ENCODE measurements at regions not wholly inside any gene's neighbourhood (a gene's known extent, or its start where the extent isn't known, plus 50 kb on each side); places are given as distances from the start of the nearest gene placed in this dataset.

DNA sequence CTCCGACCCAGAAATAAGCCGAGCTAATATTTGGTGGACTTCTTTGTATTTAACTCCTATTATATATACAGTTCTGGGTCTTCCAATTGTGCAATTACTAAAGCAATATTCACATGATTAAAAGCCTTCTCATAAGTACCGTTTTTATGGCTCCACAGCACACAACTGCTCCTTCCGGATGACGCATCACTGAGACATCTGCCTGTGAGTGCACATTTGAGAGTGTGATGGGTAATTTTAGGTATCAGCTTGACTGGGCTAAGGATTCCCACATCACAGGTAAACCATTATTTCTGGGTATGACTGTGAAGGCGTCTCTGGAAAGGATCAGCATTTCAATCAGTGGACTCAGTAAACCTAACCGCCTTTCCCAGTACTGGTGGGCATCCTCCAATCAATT, 77.5 kb upstream of the SYK start:
- H3K9me2 ChIP-seq, result no peaks in the 10 kb centered on the region
- H3K27me3 ChIP-seq (ENCODE audit: insufficient read depth), result no peaks in the 10 kb centered on the region
- H3K4me2 ChIP-seq, result no peak overlapping the region
- TF ChIP-seq EP300 (IDR thresholded peaks at IDR 0.05; ENCODE audit: borderline replicate concordance in 1 of 2, low read depth in 1 of 2, low read length in 1 of 2) (no peak), MXI1 (IDR thresholded peaks at IDR 0.05; ENCODE audit: low read depth, low read length) (no peak)
- no peaks in the 10 kb centered on the region for H3K4me1 ChIP-seq (ENCODE audit: control insufficient read depth in 1 of 2, insufficient read depth in 2 of 2, low read depth in 1 of 2, low read length in 1 of 2)
- H3K9me3 ChIP-seq, result no peaks in the 10 kb centered on the region
- ChIA-PET POLR2A (no interaction called here), CTCF (no interaction called here)
- no peak overlapping the region for H3K9ac ChIP-seq
- WGBS (ENCODE audit: low lambda C conversion rate), result 58% methylated on average over 7 of the region's 7 CpGs
- no peak overlapping the region for H2AFZ ChIP-seq (ENCODE audit: low read depth)
- DNase-seq, result no peak
- H3K36me3 ChIP-seq (replicated peaks in 1 of 2; ENCODE audit: control insufficient read depth in 1 of 2, insufficient read depth in 2 of 2, low read length in 1 of 2), result no peaks in the 10 kb centered on the region
- H3K79me2 ChIP-seq (ENCODE audit: insufficient read depth), result no peaks in the 10 kb centered on the region
- no peaks in the 10 kb centered on the region for H3F3A ChIP-seq (replicated peaks; ENCODE audit: insufficient read depth)
- no peaks in the 10 kb centered on the region for H4K20me1 ChIP-seq (ENCODE audit: insufficient read depth)
- H3K27ac ChIP-seq (ENCODE audit: low read depth in 2 of 2, low read length in 1 of 2), result no peak overlapping the region
- no peak overlapping the region for H3K4me3 ChIP-seq (ENCODE audit: low read depth in 2 of 2, low read length in 1 of 2)

DNA sequence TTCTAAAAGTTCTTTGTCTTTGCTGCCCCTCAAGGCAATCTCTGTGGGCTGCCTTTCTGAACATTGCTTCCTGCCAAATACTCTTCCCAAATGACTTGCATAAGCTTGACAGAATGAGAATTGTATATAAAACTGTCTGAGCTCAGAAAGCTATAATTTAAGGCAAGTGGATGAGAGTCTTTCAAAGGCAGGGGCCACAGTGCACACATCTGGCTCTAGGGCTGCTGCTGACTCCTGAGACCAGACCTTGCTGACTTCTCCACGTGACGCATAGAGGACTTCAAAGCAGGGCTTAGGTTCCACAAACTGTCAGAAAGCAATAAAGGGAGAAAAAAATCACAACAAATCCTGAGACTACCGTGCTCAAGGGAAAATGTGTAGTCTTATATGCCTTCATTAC, 79.4 kb upstream of the DIRAS2 start:
- H3K79me2 ChIP-seq (ENCODE audit: insufficient read depth), result no peaks in the 10 kb centered on the region
- ChIA-PET POLR2A (no interaction called here), CTCF (interaction anchor here (0.7 to 0.9 kb wide), 2 partner anchors 12 to 149 kb away, joined by 3 read pairs; no protein-coding TSS in a partner anchor)
- H3K9ac ChIP-seq, result no peak overlapping the region
- H3F3A ChIP-seq (replicated peaks; ENCODE audit: insufficient read depth), result no peaks in the 10 kb centered on the region
- no peak overlapping the region for H2AFZ ChIP-seq (ENCODE audit: low read depth)
- no peaks in the 10 kb centered on the region for H4K20me1 ChIP-seq (ENCODE audit: insufficient read depth)
- no peak overlapping the region for H3K4me2 ChIP-seq
- H3K9me3 ChIP-seq, result no peaks in the 10 kb centered on the region
- 27% methylated on average over 3 of the region's 3 CpGs for WGBS (ENCODE audit: low lambda C conversion rate)
- no peaks in the 10 kb centered on the region for H3K27me3 ChIP-seq (ENCODE audit: insufficient read depth)
- H3K4me3 ChIP-seq (ENCODE audit: low read depth in 2 of 2, low read length in 1 of 2), result no peak overlapping the region
- H3K36me3 ChIP-seq (replicated peaks in 1 of 2; ENCODE audit: control insufficient read depth in 1 of 2, insufficient read depth in 2 of 2, low read length in 1 of 2), result no peaks in the 10 kb centered on the region
- no peaks in the 10 kb centered on the region for H3K4me1 ChIP-seq (ENCODE audit: control insufficient read depth in 1 of 2, insufficient read depth in 2 of 2, low read depth in 1 of 2, low read length in 1 of 2)
- DNase-seq, result no peak
- no peak overlapping the region for H3K27ac ChIP-seq (ENCODE audit: low read depth in 2 of 2, low read length in 1 of 2)
- no peaks in the 10 kb centered on the region for H3K9me2 ChIP-seq
- TF ChIP-seq FOSL2 (IDR thresholded peaks at IDR 0.05; ENCODE audit: borderline replicate concordance, low read depth) (no peak), RAD21 (IDR thresholded peaks at IDR 0.05; ENCODE audit: low read length) (no peak), FOXJ3 (CRISPR knock-in tag; IDR thresholded peaks at IDR 0.05) (no peak), RFX5 (IDR thresholded peaks at IDR 0.05; ENCODE audit: low read length) (no peak), NFIC (IDR thresholded peaks at IDR 0.05; ENCODE audit: borderline replicate concordance) (no peak), EZH2phosphoT487 (IDR thresholded peaks at IDR 0.05; ENCODE audit: borderline replicate concordance, low read depth) (no peak), RXRA (IDR thresholded peaks at IDR 0.05; ENCODE audit: borderline replicate concordance, low read depth) (no peak), RCOR1 (IDR thresholded peaks at IDR 0.05; ENCODE audit: low read length) (no peak), GATA2 (CRISPR knock-in tag; IDR thresholded peaks at IDR 0.05) (no peak), TEAD4 (IDR thresholded peaks at IDR 0.05; ENCODE audit: borderline replicate concordance, insufficient read depth) (no peak), TAF1 (IDR thresholded peaks at IDR 0.05; ENCODE audit: borderline replicate concordance, low read depth, low read length) (no peak), SMC3 (IDR thresholded peaks at IDR 0.05; ENCODE audit: low read depth, low read length) (no peak)
- TF ChIP-seq, protein P1, sequence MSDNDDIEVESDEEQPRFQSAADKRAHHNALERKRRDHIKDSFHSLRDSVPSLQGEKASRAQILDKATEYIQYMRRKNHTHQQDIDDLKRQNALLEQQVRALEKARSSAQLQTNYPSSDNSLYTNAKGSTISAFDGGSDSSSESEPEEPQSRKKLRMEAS (IDR thresholded peaks at IDR 0.05; ENCODE audit: low read depth), result no peak
- TF ChIP-seq, protein P2, sequence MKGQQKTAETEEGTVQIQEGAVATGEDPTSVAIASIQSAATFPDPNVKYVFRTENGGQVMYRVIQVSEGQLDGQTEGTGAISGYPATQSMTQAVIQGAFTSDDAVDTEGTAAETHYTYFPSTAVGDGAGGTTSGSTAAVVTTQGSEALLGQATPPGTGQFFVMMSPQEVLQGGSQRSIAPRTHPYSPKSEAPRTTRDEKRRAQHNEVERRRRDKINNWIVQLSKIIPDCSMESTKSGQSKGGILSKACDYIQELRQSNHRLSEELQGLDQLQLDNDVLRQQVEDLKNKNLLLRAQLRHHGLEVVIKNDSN (IDR thresholded peaks at IDR 0.05; ENCODE audit: borderline replicate concordance, low read depth), result no peak
- TF ChIP-seq, protein P3, sequence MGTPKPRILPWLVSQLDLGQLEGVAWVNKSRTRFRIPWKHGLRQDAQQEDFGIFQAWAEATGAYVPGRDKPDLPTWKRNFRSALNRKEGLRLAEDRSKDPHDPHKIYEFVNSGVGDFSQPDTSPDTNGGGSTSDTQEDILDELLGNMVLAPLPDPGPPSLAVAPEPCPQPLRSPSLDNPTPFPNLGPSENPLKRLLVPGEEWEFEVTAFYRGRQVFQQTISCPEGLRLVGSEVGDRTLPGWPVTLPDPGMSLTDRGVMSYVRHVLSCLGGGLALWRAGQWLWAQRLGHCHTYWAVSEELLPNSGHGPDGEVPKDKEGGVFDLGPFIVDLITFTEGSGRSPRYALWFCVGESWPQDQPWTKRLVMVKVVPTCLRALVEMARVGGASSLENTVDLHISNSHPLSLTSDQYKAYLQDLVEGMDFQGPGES (IDR thresholded peaks at IDR 0.05; ENCODE audit: low read depth, low read length), result no peak
- TF ChIP-seq, protein P4, sequence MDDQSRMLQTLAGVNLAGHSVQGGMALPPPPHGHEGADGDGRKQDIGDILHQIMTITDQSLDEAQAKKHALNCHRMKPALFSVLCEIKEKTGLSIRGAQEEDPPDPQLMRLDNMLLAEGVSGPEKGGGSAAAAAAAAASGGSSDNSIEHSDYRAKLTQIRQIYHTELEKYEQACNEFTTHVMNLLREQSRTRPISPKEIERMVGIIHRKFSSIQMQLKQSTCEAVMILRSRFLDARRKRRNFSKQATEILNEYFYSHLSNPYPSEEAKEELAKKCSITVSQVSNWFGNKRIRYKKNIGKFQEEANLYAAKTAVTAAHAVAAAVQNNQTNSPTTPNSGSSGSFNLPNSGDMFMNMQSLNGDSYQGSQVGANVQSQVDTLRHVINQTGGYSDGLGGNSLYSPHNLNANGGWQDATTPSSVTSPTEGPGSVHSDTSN (IDR thresholded peaks at IDR 0.05), result no peak
- TF ChIP-seq, protein P5, sequence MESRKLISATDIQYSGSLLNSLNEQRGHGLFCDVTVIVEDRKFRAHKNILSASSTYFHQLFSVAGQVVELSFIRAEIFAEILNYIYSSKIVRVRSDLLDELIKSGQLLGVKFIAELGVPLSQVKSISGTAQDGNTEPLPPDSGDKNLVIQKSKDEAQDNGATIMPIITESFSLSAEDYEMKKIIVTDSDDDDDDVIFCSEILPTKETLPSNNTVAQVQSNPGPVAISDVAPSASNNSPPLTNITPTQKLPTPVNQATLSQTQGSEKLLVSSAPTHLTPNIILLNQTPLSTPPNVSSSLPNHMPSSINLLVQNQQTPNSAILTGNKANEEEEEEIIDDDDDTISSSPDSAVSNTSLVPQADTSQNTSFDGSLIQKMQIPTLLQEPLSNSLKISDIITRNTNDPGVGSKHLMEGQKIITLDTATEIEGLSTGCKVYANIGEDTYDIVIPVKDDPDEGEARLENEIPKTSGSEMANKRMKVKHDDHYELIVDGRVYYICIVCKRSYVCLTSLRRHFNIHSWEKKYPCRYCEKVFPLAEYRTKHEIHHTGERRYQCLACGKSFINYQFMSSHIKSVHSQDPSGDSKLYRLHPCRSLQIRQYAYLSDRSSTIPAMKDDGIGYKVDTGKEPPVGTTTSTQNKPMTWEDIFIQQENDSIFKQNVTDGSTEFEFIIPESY (IDR thresholded peaks at IDR 0.05; ENCODE audit: borderline replicate concordance, low read depth), result no peak
- TF ChIP-seq, protein P6, sequence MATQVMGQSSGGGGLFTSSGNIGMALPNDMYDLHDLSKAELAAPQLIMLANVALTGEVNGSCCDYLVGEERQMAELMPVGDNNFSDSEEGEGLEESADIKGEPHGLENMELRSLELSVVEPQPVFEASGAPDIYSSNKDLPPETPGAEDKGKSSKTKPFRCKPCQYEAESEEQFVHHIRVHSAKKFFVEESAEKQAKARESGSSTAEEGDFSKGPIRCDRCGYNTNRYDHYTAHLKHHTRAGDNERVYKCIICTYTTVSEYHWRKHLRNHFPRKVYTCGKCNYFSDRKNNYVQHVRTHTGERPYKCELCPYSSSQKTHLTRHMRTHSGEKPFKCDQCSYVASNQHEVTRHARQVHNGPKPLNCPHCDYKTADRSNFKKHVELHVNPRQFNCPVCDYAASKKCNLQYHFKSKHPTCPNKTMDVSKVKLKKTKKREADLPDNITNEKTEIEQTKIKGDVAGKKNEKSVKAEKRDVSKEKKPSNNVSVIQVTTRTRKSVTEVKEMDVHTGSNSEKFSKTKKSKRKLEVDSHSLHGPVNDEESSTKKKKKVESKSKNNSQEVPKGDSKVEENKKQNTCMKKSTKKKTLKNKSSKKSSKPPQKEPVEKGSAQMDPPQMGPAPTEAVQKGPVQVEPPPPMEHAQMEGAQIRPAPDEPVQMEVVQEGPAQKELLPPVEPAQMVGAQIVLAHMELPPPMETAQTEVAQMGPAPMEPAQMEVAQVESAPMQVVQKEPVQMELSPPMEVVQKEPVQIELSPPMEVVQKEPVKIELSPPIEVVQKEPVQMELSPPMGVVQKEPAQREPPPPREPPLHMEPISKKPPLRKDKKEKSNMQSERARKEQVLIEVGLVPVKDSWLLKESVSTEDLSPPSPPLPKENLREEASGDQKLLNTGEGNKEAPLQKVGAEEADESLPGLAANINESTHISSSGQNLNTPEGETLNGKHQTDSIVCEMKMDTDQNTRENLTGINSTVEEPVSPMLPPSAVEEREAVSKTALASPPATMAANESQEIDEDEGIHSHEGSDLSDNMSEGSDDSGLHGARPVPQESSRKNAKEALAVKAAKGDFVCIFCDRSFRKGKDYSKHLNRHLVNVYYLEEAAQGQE (IDR thresholded peaks at IDR 0.05; ENCODE audit: low read depth, low read length), result no peak
